GM21423 (cell line): ENCODE measurements at regions not wholly inside any gene's neighbourhood (a gene's known extent, or its start where the extent isn't known, plus 50 kb on each side); places are given as distances from the start of the nearest gene placed in this dataset.
A peak's percentile ranks its signal among the peaks of the same experiment; 100 is the strongest.
"Not testable (repeated sequence)": the region's sequence is repeated elsewhere in the genome, so short reads cannot be mapped to it uniquely, and the experiment has no call there.

Experiments
- ATAC-seq: cut with Tn5 transposase; IDR thresholded peaks from one replicate; pipeline ENCODE4 v1.9.1; 2021; ENCODE audit warnings: mild to moderate bottlenecking, moderate library complexity; ENCODE audit not compliant: unreplicated experiment

DNA sequence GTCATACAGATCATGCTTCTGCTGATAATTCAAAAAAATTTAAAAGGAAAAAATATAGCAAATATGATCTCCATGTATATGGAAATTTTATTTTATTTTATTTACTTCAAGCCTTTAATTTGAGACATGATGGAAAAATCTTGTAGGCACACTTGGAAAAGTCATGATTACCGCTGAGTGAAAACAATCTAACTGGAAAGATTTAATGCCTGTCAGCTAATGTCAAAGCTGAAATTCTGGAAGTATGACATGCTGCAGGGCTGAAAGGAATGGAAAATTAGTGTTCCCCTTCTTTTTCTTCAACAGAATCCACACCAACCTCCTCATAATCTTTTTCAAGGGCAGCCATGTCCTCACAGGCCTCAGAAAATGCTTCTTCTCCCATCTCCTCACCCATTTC is 58.2 kb downstream of the RPRM start:
- ATAC-seq = no peak

DNA sequence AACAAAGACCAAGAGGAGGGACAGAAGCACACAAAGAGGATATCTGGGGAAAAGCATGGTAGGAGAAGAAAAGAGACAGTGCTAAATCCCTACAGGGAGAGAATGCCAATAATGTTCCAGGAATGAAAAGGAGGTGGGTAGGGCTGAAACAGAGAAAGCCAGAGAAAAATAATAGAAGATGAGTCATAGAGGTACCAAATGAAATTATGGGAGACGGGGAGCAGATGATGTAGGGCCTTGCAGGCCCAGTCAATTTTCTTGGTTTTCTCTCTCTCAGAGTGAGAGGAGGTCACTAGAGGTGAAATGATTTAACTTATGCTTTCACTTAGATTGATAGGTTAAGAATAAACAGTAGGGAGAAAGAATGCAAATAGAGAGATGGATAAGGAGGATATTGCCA is 61.5 kb downstream of the RPRM start:
- no peak for ATAC-seq

DNA sequence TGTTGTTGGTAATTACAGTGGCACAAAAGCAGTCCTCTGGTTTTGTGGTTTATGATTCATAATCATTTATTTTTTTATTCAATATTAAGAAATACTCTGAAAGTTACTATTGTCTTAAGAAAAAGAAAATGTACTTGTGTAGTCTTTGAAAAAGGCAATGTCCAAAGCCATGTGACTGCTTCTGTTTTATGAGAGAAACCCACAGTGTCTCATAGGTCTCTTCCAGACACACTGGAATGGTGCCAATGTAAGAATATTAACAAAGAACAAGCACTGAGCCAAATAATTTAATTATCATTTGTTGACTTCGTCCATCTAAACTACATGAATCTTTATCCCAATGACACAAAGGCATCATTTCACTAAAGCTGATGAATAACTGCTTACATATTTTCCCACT is 62.5 kb downstream of the RPRM start:
- ATAC-seq = no peak

GRCh38 chr2:153408710-153409385 is 69.7 kb downstream of the RPRM start:
- ATAC-seq = no peak

DNA sequence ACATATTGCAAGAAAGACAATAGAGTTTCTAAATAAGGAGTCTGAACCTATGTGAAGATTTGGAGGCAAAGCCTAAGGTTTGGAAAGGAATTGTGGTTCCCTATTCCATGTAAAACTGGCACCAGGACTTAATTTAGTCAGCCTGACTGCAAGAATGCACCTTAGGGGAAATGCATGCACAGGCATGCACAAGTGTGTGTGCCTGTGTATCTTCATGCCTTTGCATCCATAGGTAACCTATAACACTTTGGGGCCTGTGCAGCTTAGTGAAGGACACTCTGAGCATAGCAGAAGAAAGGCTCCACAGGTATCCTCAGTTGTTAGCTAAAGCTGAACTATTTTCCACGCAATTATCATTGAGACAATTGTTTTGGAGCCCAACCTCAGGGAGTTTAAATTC is 73.4 kb downstream of the RPRM start:
- ATAC-seq = no peak

GRCh38 chr2:153404792-153405191 is 73.8 kb downstream of the RPRM start:
- ATAC-seq = no peak

DNA sequence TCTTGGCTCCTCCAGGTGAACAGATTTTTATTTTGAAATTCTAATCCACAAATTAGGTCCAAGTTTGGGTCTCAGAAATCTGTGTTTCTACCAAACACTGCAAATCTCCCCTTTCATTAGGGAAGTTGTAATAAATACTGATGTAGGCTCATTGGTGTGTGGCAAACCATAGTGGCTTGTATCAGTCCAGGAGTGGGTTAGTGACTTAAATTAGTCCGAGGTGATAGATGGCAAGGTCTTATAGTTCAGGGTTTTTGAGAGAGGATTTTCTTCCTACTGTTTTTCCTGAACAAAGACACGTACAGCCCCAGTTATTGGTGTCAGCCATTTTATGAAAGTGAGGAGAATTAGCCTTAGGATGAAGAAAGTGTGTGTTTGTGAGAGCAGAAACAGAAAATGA is 74.6 kb downstream of the RPRM start:
- ATAC-seq = no peak

DNA sequence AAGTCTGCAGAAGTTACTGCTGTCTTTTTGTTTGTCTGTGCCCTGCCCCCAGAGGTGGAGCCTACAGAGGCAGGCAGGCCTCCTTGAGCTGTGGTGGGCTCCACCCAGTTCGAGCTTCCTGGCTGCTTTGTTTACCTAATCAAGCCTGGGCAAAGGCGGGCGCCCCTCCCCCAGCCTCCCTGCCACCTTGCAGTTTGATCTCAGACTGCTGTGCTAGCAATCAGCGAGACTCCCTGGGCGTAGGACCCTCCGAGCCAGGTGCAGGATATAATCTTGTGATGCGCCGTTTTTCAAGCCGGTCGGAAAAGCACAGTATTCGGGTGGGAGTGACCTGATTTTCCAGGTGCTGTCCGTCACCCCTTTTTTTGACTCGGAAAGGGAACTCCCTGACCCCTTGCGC is 75.2 kb downstream of the RPRM start:
- ATAC-seq = not testable (repeated sequence)

DNA sequence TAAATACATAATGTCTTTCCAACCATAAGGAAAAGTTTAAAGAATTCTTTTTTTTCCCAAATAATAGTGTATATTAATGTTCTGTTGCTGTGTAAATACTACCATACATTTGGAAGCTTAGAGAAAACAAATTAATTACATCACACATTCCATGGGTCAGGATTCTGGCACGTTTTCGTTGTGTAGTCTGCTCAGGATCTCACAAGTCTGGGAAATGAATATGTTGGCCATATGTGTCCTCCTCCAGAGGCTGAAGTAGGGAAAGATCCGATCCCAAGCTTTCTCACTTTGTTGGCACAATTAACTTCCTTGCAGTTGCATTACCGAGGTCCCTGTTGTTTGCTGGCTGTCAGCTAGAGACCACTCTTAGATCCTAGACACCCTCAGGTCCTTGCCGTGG is 83.9 kb downstream of the RPRM start:
- no peak for ATAC-seq

GRCh38 chr2:153394247-153394646 is 84.3 kb downstream of the RPRM start:
- ATAC-seq = no peak

- ATAC-seq = no peak
Measured at GRCh38 chr2:153393518-153393917, 85.0 kb downstream of the RPRM start.

- ATAC-seq = no peak
Measured at GRCh38 chr2:153391131-153391530, 87.4 kb downstream of the RPRM start.

GRCh38 chr2:153388246-153388645 is 90.3 kb downstream of the RPRM start:
- ATAC-seq = no peak

DNA sequence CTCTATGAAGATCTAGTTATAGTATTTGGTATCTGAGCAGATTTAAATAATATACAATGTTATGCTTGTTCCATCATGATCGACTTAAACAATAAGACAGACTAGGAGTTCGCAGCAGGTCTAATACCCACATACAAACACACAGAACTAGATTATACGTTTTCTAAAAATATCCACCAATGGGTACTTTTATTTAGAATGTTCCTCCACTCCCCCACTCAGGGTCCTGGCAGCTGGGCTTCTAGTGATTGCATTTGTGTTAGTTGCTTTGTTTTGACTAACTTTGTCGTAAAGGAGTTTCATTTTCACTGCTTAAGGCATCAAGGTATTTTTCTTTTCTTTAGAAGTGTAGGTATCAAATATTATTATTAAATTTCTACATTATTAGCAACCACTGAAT is 91.4 kb downstream of the RPRM start:
- ATAC-seq = no peak

GRCh38 chr2:153386481-153386897 is 92.1 kb downstream of the RPRM start:
- ATAC-seq = no peak

- ATAC-seq = peak; percentile 69
Measured at GRCh38 chr2:153373510-153374279, 104.9 kb downstream of the RPRM start.

DNA sequence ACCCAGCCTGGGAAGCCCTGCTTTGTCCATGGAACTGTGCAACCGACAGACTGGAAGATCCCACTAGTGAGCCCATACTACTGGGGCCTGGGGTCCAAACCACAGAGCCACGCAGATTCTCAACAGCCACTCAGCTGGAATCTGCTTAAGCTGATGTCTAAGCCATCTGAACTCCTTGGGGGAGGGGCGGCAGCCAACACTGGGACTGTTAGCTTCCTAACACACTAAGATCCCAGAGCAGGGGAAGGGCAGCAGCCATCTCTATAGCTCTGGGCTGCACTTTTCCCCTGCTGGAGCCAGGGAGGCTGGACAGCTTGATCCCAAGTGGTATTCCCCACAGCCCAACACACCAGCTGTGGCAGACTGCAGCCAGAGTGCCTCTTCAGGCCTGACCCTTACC is 118.3 kb downstream of the RPRM start:
- no peak for ATAC-seq

GRCh38 chr2:153354377-153354776 is 124.2 kb downstream of the RPRM start:
- no peak for ATAC-seq

- ATAC-seq = no peak
Measured at GRCh38 chr2:153349603-153350002, 129.0 kb downstream of the RPRM start.

- ATAC-seq = no peak
Measured at GRCh38 chr2:153347818-153348495, 130.6 kb downstream of the RPRM start.

GRCh38 chr2:153320879-153321278 is 157.7 kb downstream of the RPRM start:
- no peak for ATAC-seq

GRCh38 chr2:153311432-153311831 is 167.1 kb downstream of the RPRM start:
- ATAC-seq = no peak
